Fibroblast of villous mesenchyme (primary cell): ENCODE measurements at regions not wholly inside any gene's neighbourhood (a gene's known extent, or its start where the extent isn't known, plus 50 kb on each side); places are given as distances from the start of the nearest gene placed in this dataset.

Experiments used
- DNase-seq: peaks from one replicate; pipeline ENCODE4 v3.0.0-alpha.2; 2010; ENCODE audit warnings: low read depth
- H3K4me3 ChIP-seq: 2 replicates; pipeline ENCODE4 v1.5.1; 2011; ENCODE audit warnings: low read depth, mild to moderate bottlenecking, low read length
- TF ChIP-seq, protein P1 (sequence below): IDR thresholded peaks from 2 replicates; pipeline ENCODE4 v1.5.1; 2012; ENCODE audit warnings: low read depth, mild to moderate bottlenecking, low read length; ENCODE audit not compliant: insufficient read depth

DNA sequence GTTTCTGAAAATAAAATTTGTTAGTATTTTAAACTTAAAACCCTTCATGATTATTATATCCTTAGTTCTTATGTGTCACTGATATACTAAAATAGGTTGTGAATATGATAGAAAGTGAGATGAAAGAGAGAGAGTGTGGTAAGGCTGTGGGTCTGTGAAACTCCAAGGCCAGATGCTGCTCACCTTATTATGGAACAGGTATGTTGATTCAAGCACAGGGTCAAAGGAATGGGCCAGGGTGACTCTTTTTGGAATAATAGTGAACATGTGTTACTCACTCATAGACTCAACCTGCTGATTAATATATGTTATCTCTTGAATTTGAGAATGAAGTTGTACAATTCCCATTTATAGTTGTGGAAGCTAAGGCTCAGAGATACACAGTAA, 70.7 kb upstream of the FN1 start:
- TF ChIP-seq, protein P1, sequence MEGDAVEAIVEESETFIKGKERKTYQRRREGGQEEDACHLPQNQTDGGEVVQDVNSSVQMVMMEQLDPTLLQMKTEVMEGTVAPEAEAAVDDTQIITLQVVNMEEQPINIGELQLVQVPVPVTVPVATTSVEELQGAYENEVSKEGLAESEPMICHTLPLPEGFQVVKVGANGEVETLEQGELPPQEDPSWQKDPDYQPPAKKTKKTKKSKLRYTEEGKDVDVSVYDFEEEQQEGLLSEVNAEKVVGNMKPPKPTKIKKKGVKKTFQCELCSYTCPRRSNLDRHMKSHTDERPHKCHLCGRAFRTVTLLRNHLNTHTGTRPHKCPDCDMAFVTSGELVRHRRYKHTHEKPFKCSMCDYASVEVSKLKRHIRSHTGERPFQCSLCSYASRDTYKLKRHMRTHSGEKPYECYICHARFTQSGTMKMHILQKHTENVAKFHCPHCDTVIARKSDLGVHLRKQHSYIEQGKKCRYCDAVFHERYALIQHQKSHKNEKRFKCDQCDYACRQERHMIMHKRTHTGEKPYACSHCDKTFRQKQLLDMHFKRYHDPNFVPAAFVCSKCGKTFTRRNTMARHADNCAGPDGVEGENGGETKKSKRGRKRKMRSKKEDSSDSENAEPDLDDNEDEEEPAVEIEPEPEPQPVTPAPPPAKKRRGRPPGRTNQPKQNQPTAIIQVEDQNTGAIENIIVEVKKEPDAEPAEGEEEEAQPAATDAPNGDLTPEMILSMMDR = no peak
- no peak for DNase-seq
- no peak overlapping the region for H3K4me3 ChIP-seq

DNA sequence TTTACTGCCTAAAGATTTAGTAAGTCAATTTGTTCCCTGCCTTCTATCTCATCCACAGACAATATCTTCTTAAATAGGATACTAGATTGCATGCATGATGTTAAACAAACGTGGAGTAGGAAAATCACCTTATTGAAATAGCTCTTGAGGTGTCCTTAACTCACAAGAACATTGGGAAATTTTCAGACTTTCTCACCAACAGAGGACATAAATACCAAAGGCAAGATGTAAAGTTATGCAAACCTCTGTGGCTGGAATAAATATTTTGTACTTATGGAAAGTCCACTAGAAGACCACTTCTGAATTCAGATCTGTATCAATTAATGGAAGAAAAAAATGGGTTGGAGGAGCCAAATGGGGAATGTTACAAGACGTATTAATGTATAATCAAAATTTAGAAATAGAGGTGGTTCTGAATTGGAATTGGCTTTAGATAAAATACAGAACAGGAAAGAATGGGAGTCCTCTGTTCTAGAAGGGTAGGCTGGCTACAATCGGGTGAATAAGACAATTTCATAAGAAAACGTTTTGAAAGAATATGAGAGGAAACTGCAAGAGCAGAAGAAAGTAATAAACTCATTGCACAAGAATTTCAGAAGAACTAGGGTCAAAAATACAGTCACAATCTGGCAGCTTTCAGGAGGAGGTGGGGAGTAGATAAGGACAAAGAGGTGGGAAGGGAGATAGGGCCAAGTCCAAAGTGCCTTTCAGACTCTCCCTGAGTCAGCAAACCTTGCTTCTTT, 69.3 kb upstream of the FN1 start:
- H3K4me3 ChIP-seq = no peak overlapping the region
- DNase-seq = peak; percentile 84
- TF ChIP-seq, protein P1 = no peak

DNA sequence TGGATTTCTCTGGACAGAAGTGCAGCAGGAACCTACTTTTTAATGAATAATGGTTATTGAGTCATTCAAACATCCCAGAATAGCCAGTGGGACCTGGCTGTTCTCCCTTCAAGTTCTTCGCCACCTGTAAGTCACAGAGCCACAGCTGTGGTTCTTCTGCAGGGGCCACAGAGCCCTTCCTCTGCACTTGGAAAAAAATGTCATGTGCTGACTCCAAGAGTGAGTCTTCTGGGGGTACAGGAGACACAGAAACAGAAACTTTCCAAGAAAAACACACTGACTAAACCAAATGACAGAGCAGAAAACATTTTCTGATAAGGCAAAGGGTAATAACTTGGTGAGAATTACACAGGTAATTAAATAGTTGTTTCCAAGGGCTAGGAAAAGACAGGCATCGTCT, 68.7 kb upstream of the FN1 start:
- DNase-seq = no peak
- TF ChIP-seq, protein P1 = no peak
- H3K4me3 ChIP-seq = no peak overlapping the region

DNA sequence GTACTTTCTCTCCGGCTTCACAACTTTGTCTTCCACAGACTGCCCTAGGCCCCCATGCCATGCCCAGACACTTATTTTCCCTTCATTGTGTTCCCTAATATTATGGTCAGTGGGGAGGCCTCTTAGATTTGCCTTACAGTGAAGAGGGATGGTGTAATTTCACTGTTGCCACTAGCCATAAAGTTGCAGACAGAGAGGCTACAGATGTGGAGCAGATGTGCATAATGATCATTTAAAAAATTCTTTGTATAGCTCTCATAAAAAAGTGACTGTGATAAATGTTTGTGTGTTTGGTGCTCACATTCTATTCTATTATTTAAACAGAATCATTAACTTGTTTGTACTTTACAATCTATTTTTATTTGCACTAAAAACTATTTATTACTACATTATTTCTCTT, 67.5 kb upstream of the FN1 start:
- DNase-seq = peak; percentile 71
- TF ChIP-seq, protein P1 = no peak
- no peak overlapping the region for H3K4me3 ChIP-seq

DNA sequence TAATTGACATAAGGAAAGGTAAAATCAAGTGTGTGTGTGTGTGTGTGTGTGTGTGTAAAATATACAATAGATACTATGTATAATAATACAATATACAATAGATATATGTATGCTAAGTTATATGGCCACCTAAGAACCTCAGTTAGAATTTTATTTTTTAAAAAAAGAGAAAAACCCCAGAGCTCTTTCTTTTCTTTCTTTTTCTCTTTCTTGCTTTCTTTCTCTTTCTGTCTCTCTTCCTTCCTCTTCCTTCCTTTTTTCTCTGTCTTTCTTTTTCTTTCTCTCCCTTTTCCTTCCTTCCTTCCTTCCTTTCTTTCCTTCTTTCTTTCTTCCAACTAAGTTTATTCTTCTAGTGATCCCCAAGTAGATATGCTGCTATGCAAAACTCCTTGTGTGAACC, 64.6 kb upstream of the FN1 start:
- TF ChIP-seq, protein P1 = no peak
- H3K4me3 ChIP-seq = no peak overlapping the region
- no peak for DNase-seq

DNA sequence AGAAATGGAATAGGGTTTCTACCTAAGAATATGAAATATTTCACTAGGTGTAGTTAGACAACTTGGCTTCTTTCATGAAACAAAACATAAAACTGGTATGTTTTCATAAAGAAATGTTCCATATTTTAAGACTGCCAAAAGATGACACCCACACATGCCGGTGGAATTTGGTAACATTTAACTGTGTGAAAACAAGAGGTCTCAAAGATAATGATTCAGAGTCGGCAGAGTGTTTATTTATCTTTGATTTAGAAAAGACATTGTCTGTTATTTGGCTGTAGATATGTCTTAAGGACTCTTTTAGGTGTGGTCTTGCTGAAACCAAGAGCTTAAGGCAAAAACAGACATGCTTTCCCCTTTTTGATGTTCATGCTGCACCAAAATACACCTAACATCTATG, 63.5 kb upstream of the FN1 start:
- H3K4me3 ChIP-seq = no peak overlapping the region
- TF ChIP-seq, protein P1 = no peak
- peak; percentile 31 for DNase-seq

DNA sequence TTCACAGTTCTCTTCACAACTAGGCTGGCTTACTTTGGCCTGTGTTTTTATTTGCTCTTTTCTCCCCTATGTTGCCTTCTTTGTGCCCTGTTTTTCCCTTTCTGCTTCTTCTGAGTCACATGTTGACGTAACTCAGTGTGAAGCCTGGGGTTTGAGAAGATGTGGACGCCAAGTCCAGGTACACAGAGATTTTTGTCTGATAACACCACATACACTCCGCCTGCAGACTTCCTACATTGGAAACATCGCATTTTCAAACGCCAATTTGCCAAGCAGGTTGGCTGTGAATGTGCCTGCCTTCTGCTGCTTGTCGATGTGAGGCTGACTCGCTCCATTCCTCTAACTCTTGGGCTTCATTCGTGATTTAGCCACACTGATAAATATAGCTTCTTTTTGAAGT, 62.6 kb upstream of the FN1 start:
- no peak for DNase-seq
- no peak overlapping the region for H3K4me3 ChIP-seq
- TF ChIP-seq, protein P1 = no peak
